Right renal cortex interstitium (tissue), 3 donors: ENCODE measurements at regions not wholly inside any gene's neighbourhood (a gene's known extent, or its start where the extent isn't known, plus 50 kb on each side); places are given as distances from the start of the nearest gene placed in this dataset.

ENCODE experiments used
- DNase-seq, 3 donors: peaks; one replicate each; pipeline ENCODE4 v3.0.0-alpha.2; 2013; ENCODE audit warnings: low read depth in 3 of 3, low spot score in 2 of 3

DNA sequence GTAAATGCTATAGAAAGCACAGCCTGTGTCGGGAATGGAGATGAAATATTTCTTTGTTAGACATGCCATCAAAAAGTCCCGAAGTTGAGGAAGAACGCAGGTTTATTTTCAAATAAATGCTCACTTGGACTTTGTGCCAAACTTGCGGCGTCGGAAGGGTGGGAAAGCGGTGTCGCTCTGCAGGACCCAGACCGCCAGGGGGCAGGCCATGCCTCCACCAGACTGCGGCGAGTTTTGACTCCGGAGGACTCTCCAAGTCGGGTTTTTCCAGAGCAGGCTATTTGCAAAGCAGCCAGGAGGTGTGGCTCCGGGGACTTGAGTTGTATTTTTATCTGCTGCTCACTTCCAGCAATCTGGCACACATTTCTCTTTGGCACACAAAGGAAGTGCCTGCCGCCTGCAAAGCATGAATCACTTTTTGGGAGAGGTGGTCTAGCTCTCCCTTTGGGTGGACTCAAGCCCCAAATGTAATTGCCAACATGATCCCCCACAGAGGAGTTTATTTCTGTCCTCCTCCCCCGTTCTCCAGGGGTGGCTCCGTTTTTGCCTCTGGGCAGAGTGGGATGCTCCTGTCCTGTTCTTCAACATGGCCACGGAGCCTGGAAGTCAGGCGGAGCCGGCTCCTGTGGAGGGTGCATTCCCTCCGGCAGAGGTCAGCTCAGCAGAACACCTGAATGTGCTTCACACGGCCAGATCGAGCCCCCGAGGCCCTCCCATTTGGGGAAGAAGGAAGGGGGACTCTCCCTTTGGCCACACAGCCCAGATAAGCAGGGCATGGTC lies 82.3 kb upstream of the GPR26 start:
- peak; percentile 47 to 64 (median 56) for DNase-seq

DNA sequence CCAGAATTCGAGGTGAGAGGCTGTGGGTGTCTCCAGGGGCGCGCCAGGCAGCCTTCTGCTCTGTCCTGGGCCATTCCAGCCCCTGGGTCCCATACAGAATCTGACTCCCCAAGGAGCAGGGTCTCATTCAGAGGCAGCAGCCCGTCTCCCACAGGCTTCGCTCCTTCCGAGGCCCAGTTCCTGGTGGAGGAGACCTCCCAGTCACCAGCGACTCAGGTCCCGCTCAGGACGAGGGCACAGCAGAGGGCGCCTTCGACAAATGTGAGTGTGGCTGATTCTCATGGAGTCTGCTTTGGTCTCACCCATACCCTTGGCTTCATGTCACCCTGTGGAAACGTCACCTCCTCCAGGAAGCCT lies 81.8 kb upstream of the GPR26 start:
- no peak for DNase-seq

DNA sequence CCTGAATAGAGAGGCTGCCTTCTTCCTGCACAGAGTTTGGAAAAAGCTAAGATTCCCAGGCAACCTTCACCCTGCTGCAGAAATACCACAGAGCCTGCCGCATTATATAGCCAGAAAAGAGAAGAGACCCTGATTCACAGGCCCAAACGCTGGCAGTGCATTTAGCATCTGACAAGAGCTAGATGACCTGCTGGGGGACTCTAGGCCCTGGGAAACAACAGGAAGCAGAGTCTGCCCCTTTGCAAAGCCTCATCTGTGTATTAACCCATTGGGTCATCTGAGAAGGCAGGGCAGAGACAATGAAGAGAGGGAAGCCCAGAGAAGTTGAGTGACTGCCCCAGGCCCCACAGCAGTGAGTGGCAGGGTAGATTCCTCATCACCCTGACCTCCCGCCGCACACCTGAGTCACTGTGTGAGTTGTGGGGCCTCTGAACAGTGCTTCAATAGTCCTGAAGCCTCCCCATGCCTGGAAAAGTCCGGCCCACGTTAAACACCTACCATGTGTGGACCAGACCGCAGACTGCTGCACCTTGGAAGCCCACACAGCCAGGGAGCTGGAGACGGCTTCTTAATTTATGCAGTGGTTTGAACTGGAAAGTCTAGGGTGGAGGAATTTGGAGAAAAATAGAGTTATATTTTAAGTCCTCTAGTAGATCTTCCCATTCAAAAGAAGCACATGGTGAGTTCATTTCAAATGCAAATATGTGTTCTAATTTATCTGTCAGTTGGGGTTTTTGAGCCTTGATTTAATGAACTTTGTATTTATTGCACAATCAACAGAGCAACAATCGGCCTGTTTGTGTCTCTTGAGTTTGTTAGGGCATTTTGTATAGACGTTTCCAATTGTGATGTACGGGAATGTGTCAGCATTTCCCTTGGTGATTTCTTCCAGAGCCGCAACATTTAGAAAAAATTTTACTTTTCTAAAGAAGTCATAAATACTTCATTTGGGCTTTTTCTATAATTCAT lies 80.4 kb upstream of the GPR26 start:
- DNase-seq, result no peak

DNA sequence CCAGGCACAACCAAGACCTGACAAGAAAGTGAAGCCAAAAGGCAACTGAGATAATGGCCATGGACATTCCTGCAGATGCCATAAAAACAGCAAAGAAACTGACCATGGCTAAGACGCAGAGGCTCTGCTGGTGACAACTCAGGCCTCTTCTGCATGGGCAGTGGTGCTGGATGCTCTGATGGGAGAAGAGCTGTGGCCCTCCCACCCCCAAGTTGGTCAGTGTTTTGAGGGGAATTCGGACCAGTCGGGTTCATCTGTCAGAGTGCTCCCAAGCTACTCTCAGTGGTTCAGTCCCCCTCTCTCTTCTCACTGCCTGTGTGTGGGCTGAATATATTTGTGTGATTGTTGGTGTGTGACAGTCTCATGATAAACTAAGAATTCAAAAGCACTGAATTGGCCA lies 79.0 kb upstream of the GPR26 start:
- no peak for DNase-seq

DNA sequence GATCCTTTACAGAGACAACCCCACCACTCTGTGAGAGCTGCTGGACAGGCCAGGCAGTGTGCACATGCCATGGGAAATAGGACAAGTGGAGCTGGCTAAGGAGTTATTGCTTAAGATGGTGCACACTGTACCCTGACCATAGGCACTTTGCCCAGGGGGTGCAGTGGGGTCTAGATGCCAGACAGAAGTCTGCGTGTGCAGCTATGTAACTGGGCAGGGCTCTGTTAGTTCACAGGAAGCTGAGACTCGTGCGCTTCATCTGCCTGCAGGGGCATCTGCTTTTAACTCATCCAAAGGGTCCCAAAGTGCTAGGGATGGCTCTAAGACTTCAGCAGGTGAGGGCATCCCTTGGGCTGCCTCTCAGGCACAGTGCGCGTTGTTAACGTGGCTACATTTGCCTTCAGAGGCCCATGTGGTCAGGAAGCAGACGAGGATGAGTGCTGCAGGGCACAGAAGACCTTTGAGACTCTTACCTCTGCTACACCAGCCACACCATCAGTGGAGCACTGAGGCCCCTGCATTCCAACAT lies 77.7 kb upstream of the GPR26 start:
- no peak for DNase-seq

DNA sequence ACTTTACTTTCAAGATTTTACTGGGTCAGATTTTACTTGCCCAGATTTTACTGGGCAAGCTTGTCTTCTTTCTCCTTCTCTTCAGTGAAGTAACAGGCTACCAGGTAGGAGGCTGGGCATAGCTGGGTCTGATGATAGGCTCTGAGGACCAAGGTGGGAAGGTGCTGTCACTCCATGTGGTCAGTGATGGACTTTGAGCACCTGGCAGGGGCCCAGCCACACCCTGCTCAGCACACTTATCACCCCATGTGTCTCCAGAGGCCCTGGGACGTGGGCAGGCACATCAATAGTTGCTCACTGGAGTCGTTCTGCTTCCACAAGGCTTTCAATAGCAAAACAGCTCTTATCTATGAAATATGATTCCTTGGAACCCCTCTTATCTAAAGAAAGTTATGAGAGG lies 70.5 kb upstream of the GPR26 start:
- no peak for DNase-seq

DNA sequence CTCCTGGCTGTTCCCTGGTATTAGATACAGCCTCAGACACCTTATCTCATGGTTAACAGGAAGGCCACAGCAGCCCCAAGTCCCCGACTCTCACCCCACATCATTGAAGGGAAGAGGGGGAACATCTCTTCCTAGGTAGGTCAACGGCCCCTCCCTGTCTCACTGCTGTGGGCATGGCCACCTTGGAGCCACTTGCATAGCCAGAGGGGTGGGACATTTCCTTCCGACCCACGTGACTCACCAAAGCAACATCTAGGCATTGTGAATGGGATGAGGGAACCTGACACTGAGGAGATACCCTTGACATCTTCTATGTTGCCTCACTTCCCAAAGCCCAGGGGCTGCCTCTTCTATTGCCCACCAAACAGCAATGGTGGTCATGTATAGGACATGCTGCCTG lies 68.5 kb upstream of the GPR26 start:
- DNase-seq, result no peak

DNA sequence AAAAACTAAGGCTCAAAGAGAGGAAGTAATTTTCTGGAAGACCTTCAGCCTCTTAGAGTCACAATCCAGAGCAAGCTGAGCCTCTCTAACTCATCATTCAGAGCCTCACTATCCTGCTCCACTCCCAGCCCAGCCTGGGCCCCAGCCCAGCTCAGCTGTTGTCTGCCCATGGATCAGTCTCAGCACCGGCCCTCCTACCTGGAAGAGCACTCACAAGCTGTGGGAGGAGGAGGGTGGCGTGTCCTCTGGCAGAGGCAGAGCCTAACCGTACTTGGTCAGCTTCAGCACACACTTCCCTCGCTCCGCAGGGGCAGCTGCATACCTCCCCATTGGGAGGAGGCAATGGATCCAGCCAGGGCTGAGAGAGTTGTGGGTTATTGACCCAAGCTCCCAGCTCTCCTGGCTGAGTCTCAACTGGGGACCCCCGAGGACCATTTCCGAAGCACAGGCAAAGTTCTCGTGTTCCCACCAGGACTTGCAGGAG lies 66.7 kb upstream of the GPR26 start:
- no peak for DNase-seq

DNA sequence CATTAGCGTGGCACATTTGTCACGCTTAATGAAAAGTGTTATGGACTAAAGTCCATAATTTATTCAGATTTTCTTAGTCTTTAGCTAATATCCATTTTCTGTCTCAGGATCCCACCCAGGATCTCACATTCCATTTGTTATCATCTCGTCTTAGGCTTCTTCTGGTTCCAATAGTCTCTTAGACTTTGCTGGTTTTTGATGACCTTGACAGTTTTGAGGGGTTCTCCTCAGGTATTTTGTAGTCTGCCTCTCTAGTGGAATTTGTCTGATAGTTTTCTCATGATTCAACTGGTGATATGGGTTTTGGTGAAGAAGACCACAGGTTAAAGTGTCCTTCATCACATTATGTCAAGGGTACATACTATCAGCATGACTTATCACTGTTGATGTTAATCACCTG lies 66.0 kb upstream of the GPR26 start:
- DNase-seq, result no peak

DNA sequence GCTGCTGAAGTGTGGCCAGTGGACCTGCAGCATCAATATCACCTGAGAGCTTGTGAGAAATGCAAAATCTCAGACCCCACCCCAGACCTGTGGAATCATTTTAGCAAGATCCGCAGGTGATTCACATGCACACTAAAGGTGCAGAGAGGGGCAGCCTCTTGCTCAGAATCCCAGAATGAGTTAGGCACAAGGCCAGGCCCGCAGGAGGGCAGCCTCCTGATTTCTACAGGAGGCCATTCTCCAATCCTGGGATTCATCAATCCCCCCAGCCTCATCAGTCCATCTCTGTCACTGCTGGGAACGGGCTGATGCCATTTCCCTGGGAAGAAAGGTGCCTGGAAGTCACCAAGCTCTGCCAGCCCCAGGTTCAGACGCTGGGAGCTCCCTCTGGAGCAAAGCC lies 63.0 kb upstream of the GPR26 start:
- DNase-seq, result no peak

DNA sequence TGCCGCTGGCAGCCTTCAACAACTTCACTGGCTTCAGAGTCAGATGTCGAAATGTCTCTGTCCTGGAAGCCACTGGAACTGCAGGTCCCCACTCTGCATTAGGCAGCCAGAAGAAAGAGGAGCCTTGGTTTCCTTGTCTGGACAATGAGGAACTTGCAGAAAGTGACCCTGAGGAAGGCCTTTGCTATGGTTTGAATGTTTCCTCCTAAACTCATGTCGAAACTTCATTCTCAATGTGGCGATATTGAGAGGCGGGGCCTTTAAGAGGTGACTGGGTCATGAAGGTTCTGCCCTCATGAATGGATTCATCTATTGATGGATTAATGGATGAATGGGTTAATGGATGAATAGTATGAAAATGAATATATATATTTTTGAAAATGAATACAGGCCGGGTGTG lies 61.6 kb upstream of the GPR26 start:
- DNase-seq, result no peak

DNA sequence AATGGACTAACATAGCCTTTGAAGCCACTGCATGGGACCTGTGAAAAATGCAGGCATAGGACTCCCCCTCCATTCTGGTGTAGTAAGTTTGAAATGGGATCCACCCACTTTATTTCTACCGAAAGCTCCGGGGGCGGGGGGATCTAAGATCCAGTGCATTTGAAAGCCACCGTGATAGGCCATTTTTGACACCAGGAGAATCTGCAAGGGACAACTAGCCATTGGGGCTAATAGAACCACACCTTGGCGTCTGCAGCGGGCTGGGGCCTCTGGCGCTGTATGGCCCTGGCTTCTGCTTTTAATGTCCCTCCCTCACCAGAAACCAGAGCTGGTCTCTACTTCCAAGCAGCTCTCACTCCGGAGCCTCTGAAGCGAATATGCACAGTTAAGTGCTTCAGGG lies 60.1 kb upstream of the GPR26 start:
- DNase-seq, result no peak

DNA sequence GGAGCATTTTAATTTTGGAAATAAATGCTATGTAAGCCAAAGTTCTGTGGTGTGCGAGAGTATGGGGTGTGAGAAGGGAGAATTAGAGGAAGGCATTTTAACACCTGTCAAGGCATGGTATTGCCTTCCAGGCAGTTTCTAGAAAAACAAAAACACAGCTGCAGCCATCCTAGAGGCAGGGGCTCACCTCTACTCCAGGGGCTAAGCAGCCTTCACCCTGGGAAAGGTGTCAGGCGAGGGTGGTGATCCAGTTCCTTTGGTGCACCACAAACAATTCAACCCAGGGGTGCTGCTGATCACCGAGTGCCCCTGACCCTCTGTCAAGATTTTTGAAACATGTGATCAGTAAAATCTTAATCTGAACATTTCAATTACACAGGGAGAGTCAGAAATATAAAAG lies 59.2 kb upstream of the GPR26 start:
- no peak for DNase-seq

DNA sequence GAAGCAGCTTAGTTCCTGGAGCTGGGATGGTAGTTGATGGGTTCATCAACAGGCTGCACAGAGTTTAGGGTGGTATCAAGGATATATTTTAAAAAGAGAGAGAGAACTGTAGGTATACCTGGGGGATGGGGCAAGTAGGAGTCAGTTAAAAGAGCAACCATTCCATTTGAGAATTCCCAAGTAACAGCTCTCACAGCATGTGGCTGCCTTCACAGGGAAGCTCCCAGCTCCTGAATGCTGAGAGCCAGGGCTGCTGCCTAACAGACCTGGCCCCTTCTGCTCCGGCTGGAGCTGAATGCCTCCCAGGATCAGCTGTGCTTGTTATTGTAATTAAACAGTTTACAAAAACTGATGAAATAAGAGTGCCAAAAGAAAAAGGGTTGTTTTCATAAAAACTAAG lies 58.8 kb upstream of the GPR26 start:
- DNase-seq, result no peak

DNA sequence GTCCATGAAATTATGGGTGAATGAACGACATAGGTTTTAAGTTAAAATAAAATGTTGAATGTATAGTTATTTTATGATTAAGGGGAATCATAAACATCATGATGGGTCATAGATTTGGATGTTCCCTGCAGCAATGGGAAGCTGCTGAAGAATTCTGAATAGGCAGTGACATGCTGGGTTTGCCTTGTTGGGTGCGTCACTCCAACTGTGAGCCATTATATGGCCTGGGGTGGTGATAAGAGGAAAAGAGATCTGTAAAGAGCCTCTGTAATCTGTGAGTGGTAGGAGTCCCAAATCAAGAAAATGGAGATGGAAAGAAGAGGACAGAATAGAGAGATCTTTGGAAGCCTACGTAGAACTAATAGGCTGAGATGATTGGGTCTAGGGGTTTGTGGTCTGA lies 58.1 kb upstream of the GPR26 start:
- no peak for DNase-seq

DNA sequence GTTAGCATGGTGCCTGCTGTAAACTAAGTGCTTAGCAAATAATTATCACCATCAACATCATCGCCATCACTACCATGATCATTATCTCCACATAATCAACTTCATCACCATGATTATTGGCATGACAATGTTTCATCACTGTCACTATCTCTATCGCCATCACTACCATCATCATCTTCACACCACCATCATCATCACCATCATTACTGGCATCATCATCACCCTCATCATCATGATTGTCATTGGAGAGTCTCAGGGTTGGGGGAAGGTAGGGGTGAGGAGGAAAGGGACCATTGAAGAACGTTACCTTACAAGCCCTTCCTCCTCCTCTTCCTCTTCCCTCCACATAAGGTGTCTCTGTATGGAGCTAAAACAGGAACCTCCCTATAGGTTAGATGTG lies 54.9 kb upstream of the GPR26 start:
- no peak for DNase-seq

DNA sequence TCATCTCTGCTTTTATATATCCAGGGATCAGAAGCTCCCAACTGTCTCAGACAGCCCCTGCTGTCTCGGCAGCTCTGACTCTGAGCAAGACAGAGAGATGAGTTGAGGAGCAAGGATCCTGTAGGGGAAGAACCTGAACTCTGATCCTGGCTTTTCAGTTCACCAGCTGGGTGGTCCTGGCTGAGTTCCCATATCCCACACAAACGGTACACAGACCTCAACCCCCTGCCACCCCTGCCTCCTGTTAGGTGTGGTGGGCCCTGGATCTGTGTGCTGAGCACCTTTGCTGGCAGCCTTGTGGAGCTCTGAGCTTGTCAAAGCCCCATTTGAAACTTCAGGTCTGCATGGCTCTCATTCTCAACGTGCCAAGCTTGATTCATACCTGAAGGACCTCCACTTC lies 54.3 kb upstream of the GPR26 start:
- no peak for DNase-seq

DNA sequence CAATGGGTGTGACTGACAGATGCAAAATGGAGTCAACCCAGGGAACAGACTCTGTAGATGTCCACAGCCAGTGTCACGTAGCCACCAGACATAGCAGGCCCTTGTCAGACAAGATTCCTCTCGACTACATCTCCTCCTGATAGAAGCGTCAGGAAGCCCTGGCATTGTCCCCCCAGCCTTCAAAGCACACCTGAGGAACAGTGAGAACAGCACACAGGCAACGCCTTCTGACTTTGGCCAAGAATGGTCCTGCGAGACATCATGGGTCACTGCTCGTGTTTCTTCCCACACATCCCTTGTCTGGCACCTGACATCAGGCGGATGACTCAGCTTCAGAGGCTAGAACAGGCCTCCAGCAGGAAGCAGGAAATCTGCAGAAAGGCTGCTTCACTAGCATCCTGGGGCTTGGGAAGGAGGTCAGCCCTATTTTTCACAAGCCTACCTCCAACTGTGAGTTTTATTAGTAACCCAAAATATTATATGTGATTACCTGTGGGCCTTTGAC lies 52.8 kb upstream of the GPR26 start:
- DNase-seq, result no peak

DNA sequence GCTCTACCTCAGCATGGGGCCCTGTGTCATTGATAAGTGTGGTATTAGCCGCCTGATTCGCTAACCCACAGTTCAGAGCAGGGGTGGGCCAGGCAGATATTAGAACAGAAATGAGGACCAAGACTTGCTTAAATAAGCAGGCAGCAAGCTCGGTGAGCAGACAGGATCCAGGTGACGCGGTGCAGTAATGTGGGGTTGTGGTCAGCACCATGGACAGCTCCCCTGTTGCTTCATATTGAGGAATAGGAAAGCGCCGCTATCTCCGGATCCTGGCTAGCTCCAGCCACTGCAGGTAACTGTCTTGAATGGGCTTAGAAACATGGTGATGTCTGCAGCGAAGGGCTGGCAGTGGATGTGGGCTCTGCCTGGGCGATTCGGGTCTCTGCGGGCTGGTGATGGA lies 51.3 kb upstream of the GPR26 start:
- peak; percentile 75 to 81 (median 77) for DNase-seq
